SU-DHL-6 (cell line): ENCODE measurements at regions not wholly inside any gene's neighbourhood (a gene's known extent, or its start where the extent isn't known, plus 50 kb on each side); places are given as distances from the start of the nearest gene placed in this dataset.
"Not testable (repeated sequence)": the region's sequence is repeated elsewhere in the genome, so short reads cannot be mapped to it uniquely, and the experiment has no call there.

ENCODE experiments used
- EZH2phosphoT487 ChIP-seq: fragments of 200-600 bp; sonication (generic), shearing (Covaris generic); conservative IDR thresholded peaks from 2 replicates; pipeline ENCODE4 v1.6.1; 2018; ENCODE audit warnings: mild to moderate bottlenecking, antibody characterized with exemption, low read length, moderate library complexity, mixed read lengths
- TF ChIP-seq, protein P1 (sequence below): fragments of 200-600 bp; sonication (generic); IDR thresholded peaks from one replicate; pipeline ENCODE4 v1.5.1; 2017; ENCODE audit warnings: antibody characterized with exemption, mild to moderate bottlenecking, low read length, moderate library complexity; ENCODE audit not compliant: insufficient read depth, poor library complexity, severe bottlenecking

DNA sequence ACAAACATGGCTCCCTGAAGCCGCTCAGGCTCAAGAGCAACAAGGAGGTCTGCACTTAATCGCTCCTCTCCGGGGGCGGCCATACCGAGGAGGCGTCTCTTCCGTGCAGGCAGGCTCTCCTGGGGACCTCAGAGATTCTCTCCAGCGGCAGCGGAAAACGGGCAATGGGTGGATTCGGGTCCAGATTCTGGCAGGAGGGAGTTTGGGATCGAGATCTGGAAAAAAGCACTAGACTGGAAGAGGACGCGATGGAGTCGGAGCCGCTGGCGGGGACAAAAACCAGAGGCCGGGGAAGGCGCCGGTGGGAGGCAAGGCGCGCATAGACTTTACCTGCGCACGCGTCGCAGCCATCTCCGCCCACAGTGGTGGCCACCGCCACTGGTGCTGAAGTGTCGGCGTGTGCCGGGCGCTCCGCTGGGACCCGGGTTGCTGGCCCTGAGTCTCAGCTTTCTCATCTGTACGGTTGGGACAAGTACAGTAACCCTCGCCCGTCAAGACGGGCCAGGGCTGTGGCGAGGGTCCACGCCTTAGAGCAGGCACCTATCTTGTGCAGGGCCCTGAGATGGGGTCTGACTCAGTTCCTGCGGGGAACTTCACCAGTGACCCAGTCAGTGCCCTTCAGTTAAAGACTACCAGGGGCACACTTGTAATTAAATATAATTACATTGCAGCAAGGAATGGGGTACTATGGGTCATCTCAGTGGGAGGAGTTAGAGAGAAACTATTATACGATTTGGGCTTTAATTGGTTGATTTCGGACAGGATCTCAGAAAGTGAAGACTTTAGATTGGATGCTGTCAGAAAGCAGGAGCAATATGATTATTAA, 454.1 kb downstream of the SPATA31A1 start:
- TF ChIP-seq, protein P1, sequence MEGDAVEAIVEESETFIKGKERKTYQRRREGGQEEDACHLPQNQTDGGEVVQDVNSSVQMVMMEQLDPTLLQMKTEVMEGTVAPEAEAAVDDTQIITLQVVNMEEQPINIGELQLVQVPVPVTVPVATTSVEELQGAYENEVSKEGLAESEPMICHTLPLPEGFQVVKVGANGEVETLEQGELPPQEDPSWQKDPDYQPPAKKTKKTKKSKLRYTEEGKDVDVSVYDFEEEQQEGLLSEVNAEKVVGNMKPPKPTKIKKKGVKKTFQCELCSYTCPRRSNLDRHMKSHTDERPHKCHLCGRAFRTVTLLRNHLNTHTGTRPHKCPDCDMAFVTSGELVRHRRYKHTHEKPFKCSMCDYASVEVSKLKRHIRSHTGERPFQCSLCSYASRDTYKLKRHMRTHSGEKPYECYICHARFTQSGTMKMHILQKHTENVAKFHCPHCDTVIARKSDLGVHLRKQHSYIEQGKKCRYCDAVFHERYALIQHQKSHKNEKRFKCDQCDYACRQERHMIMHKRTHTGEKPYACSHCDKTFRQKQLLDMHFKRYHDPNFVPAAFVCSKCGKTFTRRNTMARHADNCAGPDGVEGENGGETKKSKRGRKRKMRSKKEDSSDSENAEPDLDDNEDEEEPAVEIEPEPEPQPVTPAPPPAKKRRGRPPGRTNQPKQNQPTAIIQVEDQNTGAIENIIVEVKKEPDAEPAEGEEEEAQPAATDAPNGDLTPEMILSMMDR = not testable (repeated sequence)
- TF ChIP-seq EZH2phosphoT487 = not testable (repeated sequence)
